ENCODE measurements at regions not wholly inside any gene's neighbourhood (a gene's known extent, or its start where the extent isn't known, plus 50 kb on each side); places are given as distances from the start of the nearest gene placed in this dataset.

- Histone ChIP-seq H3K79me2 (ENCODE audit: low read length) (no peaks in the 10 kb centered on the region), H3K4me1 (ENCODE audit: low read length) (peaks cover 27% of the 10 kb centered on the region), H3K9ac (ENCODE audit: low read length) (no peak overlapping the region), H3K4me3 (ENCODE audit: low read length) (no peak overlapping the region), H3K4me2 (ENCODE audit: low read depth, low read length) (no peak overlapping the region), H3K27ac (ENCODE audit: low read length) (no peak overlapping the region), H3F3A (ENCODE audit: insufficient read depth, low read length) (peaks cover 25% of the 10 kb centered on the region), H3K36me3 (replicated peaks; ENCODE audit: insufficient read depth, low read length) (no peaks in the 10 kb centered on the region), H3K9me3 (replicated peaks; ENCODE audit: insufficient read depth, low read length) (no peaks in the 10 kb centered on the region), H2AFZ (ENCODE audit: low read length) (no peak overlapping the region), H3K9me2 (replicated peaks; ENCODE audit: insufficient read depth, low read length) (no peaks in the 10 kb centered on the region), H3K27me3 (replicated peaks; ENCODE audit: insufficient read depth, low read length) (no peaks in the 10 kb centered on the region), H4K20me1 (ENCODE audit: insufficient read depth, low read length) (no peaks in the 10 kb centered on the region)
- DNase-seq = no peak
- TF ChIP-seq EZH2phosphoT487 (IDR thresholded peaks at IDR 0.05; ENCODE audit: low read length) (no peak), CTCF (IDR thresholded peaks at IDR 0.05; ENCODE audit: low read length) (no peak), EZH2 (optimal IDR thresholded peaks at IDR 0.05; ENCODE audit: low read depth, low read length) (no peak)
Measured at GRCh38 chr2:62300925-62301324, 105.0 kb downstream of the B3GNT2 start.

- H2AFZ ChIP-seq (ENCODE audit: low read length) = no peak overlapping the region
- DNase-seq = no peak
- H3K27ac ChIP-seq (ENCODE audit: low read length) = no peak overlapping the region
- H3K9me3 ChIP-seq (replicated peaks; ENCODE audit: insufficient read depth, low read length) = no peaks in the 10 kb centered on the region
- no peaks in the 10 kb centered on the region for H3K36me3 ChIP-seq (replicated peaks; ENCODE audit: insufficient read depth, low read length)
- no peaks in the 10 kb centered on the region for H3K79me2 ChIP-seq (ENCODE audit: low read length)
- H3K9me2 ChIP-seq (replicated peaks; ENCODE audit: insufficient read depth, low read length) = no peaks in the 10 kb centered on the region
- H3K4me1 ChIP-seq (ENCODE audit: low read length) = no peaks in the 10 kb centered on the region
- H3K4me2 ChIP-seq (ENCODE audit: low read depth, low read length) = no peak overlapping the region
- TF ChIP-seq EZH2phosphoT487 (IDR thresholded peaks at IDR 0.05; ENCODE audit: low read length) (no peak), CTCF (IDR thresholded peaks at IDR 0.05; ENCODE audit: low read length) (no peak), EZH2 (optimal IDR thresholded peaks at IDR 0.05; ENCODE audit: low read depth, low read length) (no peak)
- H3K9ac ChIP-seq (ENCODE audit: low read length) = no peak overlapping the region
- H3F3A ChIP-seq (ENCODE audit: insufficient read depth, low read length) = no peaks in the 10 kb centered on the region
- H3K27me3 ChIP-seq (replicated peaks; ENCODE audit: insufficient read depth, low read length) = no peaks in the 10 kb centered on the region
- no peaks in the 10 kb centered on the region for H4K20me1 ChIP-seq (ENCODE audit: insufficient read depth, low read length)
- no peak overlapping the region for H3K4me3 ChIP-seq (ENCODE audit: low read length)
Measured at GRCh38 chr2:62297624-62298010, 101.7 kb downstream of the B3GNT2 start.

GRCh38 chr2:62296832-62297623 lies 101.1 kb downstream of the B3GNT2 start:
- H3K9ac ChIP-seq (ENCODE audit: low read length) = no peak overlapping the region
- TF ChIP-seq EZH2phosphoT487 (IDR thresholded peaks at IDR 0.05; ENCODE audit: low read length) (no peak), CTCF (IDR thresholded peaks at IDR 0.05; ENCODE audit: low read length) (no peak), EZH2 (optimal IDR thresholded peaks at IDR 0.05; ENCODE audit: low read depth, low read length) (no peak)
- no peaks in the 10 kb centered on the region for H3F3A ChIP-seq (ENCODE audit: insufficient read depth, low read length)
- H2AFZ ChIP-seq (ENCODE audit: low read length) = no peak overlapping the region
- no peaks in the 10 kb centered on the region for H3K27me3 ChIP-seq (replicated peaks; ENCODE audit: insufficient read depth, low read length)
- no peaks in the 10 kb centered on the region for H4K20me1 ChIP-seq (ENCODE audit: insufficient read depth, low read length)
- H3K4me3 ChIP-seq (ENCODE audit: low read length) = no peak overlapping the region
- H3K79me2 ChIP-seq (ENCODE audit: low read length) = no peaks in the 10 kb centered on the region
- no peak overlapping the region for H3K4me2 ChIP-seq (ENCODE audit: low read depth, low read length)
- H3K4me1 ChIP-seq (ENCODE audit: low read length) = peaks cover 3% of the 10 kb centered on the region; the same call in 1 of the 2 replicates
- no peaks in the 10 kb centered on the region for H3K9me3 ChIP-seq (replicated peaks; ENCODE audit: insufficient read depth, low read length)
- no peak overlapping the region for H3K27ac ChIP-seq (ENCODE audit: low read length)
- no peak for DNase-seq
- no peaks in the 10 kb centered on the region for H3K9me2 ChIP-seq (replicated peaks; ENCODE audit: insufficient read depth, low read length)
- H3K36me3 ChIP-seq (replicated peaks; ENCODE audit: insufficient read depth, low read length) = no peaks in the 10 kb centered on the region

Data from MM.1S (cell line).